ENCODE measurements at regions not wholly inside any gene's neighbourhood (a gene's known extent, or its start where the extent isn't known, plus 50 kb on each side); places are given as distances from the start of the nearest gene placed in this dataset.

DNA sequence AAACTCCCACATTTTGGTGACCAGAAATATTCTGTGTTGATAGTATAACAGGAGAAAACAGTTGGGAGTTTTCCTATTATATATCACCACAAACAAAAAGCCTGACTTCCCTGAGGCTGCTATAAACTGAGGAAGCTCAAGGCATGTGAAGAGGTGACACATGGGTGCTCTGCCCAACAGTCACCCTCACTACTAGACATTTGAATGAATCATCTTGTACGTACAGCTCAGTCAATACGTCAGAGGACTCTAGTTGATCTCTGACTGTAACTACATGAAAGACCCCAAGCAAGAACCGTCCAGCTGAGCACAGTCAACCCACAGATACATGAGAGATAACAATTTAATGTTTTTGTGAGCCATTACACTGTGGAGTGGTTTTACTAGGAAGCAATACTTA is 338.3 kb upstream of the ATP11B start:
- Mint-ChIP-seq H3K27me3 (ENCODE audit: unreplicated experiment) (peaks cover 8% of the 10 kb centered on the region), H3K27ac (ENCODE audit: unreplicated experiment) (no peak overlapping the region), H3K9me3 (ENCODE audit: unreplicated experiment) (peaks cover 16% of the 10 kb centered on the region), H3K4me3 (ENCODE audit: unreplicated experiment) (no peak overlapping the region), H3K4me1 (ENCODE audit: unreplicated experiment) (no peaks in the 10 kb centered on the region), H3K36me3 (ENCODE audit: unreplicated experiment) (peaks cover 4% of the 10 kb centered on the region)
- no peak for TF ChIP-seq CTCF (IDR thresholded peaks at IDR 0.05)
- DNase-seq (ENCODE audit: extremely low spot score, unreplicated experiment) = no peak

GRCh38 chr3:182460303-182460702 is 333.0 kb upstream of the ATP11B start:
- no peak for TF ChIP-seq CTCF (IDR thresholded peaks at IDR 0.05)
- Mint-ChIP-seq H3K36me3 (ENCODE audit: unreplicated experiment) (peaks cover 4% of the 10 kb centered on the region), H3K4me1 (ENCODE audit: unreplicated experiment) (peaks cover 1% of the 10 kb centered on the region), H3K27ac (ENCODE audit: unreplicated experiment) (no peak overlapping the region), H3K27me3 (ENCODE audit: unreplicated experiment) (peaks cover 8% of the 10 kb centered on the region), H3K9me3 (ENCODE audit: unreplicated experiment) (peaks cover 19% of the 10 kb centered on the region), H3K4me3 (ENCODE audit: unreplicated experiment) (no peak overlapping the region)
- no peak for DNase-seq (ENCODE audit: extremely low spot score, unreplicated experiment)

GRCh38 chr3:182462152-182462551 is 331.2 kb upstream of the ATP11B start:
- Mint-ChIP-seq H3K9me3 (ENCODE audit: unreplicated experiment) (peaks cover 11% of the 10 kb centered on the region), H3K36me3 (ENCODE audit: unreplicated experiment) (peaks cover 2% of the 10 kb centered on the region), H3K27ac (ENCODE audit: unreplicated experiment) (no peak overlapping the region), H3K4me3 (ENCODE audit: unreplicated experiment) (no peak overlapping the region), H3K27me3 (ENCODE audit: unreplicated experiment) (peaks cover 4% of the 10 kb centered on the region), H3K4me1 (ENCODE audit: unreplicated experiment) (peaks cover 11% of the 10 kb centered on the region)
- DNase-seq (ENCODE audit: extremely low spot score, unreplicated experiment) = no peak
- TF ChIP-seq CTCF (IDR thresholded peaks at IDR 0.05) = no peak

GRCh38 chr3:182464513-182465145 is 328.7 kb upstream of the ATP11B start:
- Mint-ChIP-seq H3K9me3 (ENCODE audit: unreplicated experiment) (peaks cover 11% of the 10 kb centered on the region), H3K27ac (ENCODE audit: unreplicated experiment) (no peak overlapping the region)

More at GRCh38 chr3:182464513-182465145, 328.7 kb upstream of the ATP11B start:
- H3K4me1 Mint-ChIP-seq (ENCODE audit: unreplicated experiment) = peaks cover 17% of the 10 kb centered on the region
- H3K4me3 Mint-ChIP-seq (ENCODE audit: unreplicated experiment) = no peak overlapping the region
- DNase-seq (ENCODE audit: extremely low spot score, unreplicated experiment) = no peak
- H3K36me3 Mint-ChIP-seq (ENCODE audit: unreplicated experiment) = no peaks in the 10 kb centered on the region
- no peak for TF ChIP-seq CTCF (IDR thresholded peaks at IDR 0.05)
- no peaks in the 10 kb centered on the region for H3K27me3 Mint-ChIP-seq (ENCODE audit: unreplicated experiment)

All from osteocyte (in vitro differentiated cells).